ENCODE measurements at regions not wholly inside any gene's neighbourhood (a gene's known extent, or its start where the extent isn't known, plus 50 kb on each side); places are given as distances from the start of the nearest gene placed in this dataset.

GRCh38 chr3:87473944-87474343 lies 197.6 kb upstream of the POU1F1 start:
- no peak overlapping the region for H3K27ac Mint-ChIP-seq
- no peaks in the 10 kb centered on the region; the same call in 1 of the 2 replicates for H3K27me3 Mint-ChIP-seq (ENCODE audit: low read depth)
- DNase-seq (ENCODE audit: low spot score) (no peak), ATAC-seq (no peak)
- CTCF ChIA-PET, result no interaction called here
- peaks cover 55% of the 10 kb centered on the region for H3K9me3 Mint-ChIP-seq
- TF ChIP-seq CBFB (CRISPR knock-in tag; IDR thresholded peaks at IDR 0.05; ENCODE audit: low read depth) (no peak), PRDM15 (CRISPR knock-in tag; IDR thresholded peaks at IDR 0.05) (no peak), ATF1 (CRISPR knock-in tag; IDR thresholded peaks at IDR 0.05) (no peak), PREB (CRISPR knock-in tag; IDR thresholded peaks at IDR 0.05; ENCODE audit: borderline replicate concordance) (no peak), OVOL2 (CRISPR knock-in tag; IDR thresholded peaks at IDR 0.05; ENCODE audit: borderline replicate concordance) (no peak)
- H3K36me3 Mint-ChIP-seq, result peaks cover 27% of the 10 kb centered on the region
- POLR2A ChIA-PET, result no interaction called here
- H3K4me1 Mint-ChIP-seq, result no peaks in the 10 kb centered on the region
- no peak overlapping the region for H3K4me3 Mint-ChIP-seq

GRCh38 chr3:87468938-87469337 lies 192.6 kb upstream of the POU1F1 start:
- POLR2A ChIA-PET, result no interaction called here
- Mint-ChIP-seq H3K36me3 (peaks cover 22% of the 10 kb centered on the region), H3K27ac (no peak overlapping the region), H3K4me3 (no peak overlapping the region), H3K4me1 (no peaks in the 10 kb centered on the region), H3K27me3 (ENCODE audit: low read depth) (no peaks in the 10 kb centered on the region), H3K9me3 (peaks cover 61% of the 10 kb centered on the region)
- TF ChIP-seq E2F5 (CRISPR knock-in tag; IDR thresholded peaks at IDR 0.05) (no peak), HMGXB4 (CRISPR knock-in tag; IDR thresholded peaks at IDR 0.05) (no peak), SOX15 (CRISPR knock-in tag; IDR thresholded peaks at IDR 0.05) (no peak), PRDM15 (CRISPR knock-in tag; IDR thresholded peaks at IDR 0.05) (no peak)
- no peak for ATAC-seq
- DNase-seq (ENCODE audit: low spot score), result no peak
- CTCF ChIA-PET, result no interaction called here

GRCh38 chr3:87468235-87468634 lies 191.9 kb upstream of the POU1F1 start:
- Mint-ChIP-seq H3K27me3 (ENCODE audit: low read depth) (no peaks in the 10 kb centered on the region), H3K36me3 (peaks cover 16% of the 10 kb centered on the region), H3K4me1 (no peaks in the 10 kb centered on the region), H3K4me3 (no peak overlapping the region), H3K27ac (no peak overlapping the region), H3K9me3 (peaks cover 55% of the 10 kb centered on the region)
- no peak for DNase-seq (ENCODE audit: low spot score)
- no peak for ATAC-seq
- ChIA-PET CTCF (no interaction called here), POLR2A (no interaction called here)
- TF ChIP-seq ERG (CRISPR knock-in tag; IDR thresholded peaks at IDR 0.05) (no peak), HMGA2 (CRISPR knock-in tag; IDR thresholded peaks at IDR 0.05) (no peak), ARID4B (CRISPR knock-in tag; IDR thresholded peaks at IDR 0.05; ENCODE audit: borderline replicate concordance) (no peak), FOXP1 (CRISPR knock-in tag; IDR thresholded peaks at IDR 0.05; ENCODE audit: borderline replicate concordance) (no peak)
